HEK293T (cell line): ENCODE measurements at regions not wholly inside any gene's neighbourhood (a gene's known extent, or its start where the extent isn't known, plus 50 kb on each side); places are given as distances from the start of the nearest gene placed in this dataset.

ENCODE experiments used
- BHLHE40 ChIP-seq: fragments of 450-650 bp; IDR thresholded peaks from 2 replicates; pipeline ENCODE4 v1.6.1; 2016; ENCODE audit warnings: mild to moderate bottlenecking, moderate library complexity, borderline replicate concordance
- ELF4 ChIP-seq: fragments of 450-650 bp; IDR thresholded peaks from 2 replicates; pipeline ENCODE4 v1.6.1; 2017; ENCODE audit warnings: antibody characterized with exemption
- FOXK2 ChIP-seq: fragments of 450-650 bp; IDR thresholded peaks from 2 replicates; pipeline ENCODE4 v1.6.1; 2016; ENCODE audit warnings: mild to moderate bottlenecking
- FOXM1 ChIP-seq: fragments of 450-650 bp; IDR thresholded peaks from 2 replicates; pipeline ENCODE4 v1.6.1; 2017; ENCODE audit warnings: mild to moderate bottlenecking, borderline replicate concordance
- LEF1 ChIP-seq: fragments of 450-650 bp; IDR thresholded peaks from 2 replicates; pipeline ENCODE4 v1.6.1; 2017; ENCODE audit warnings: mild to moderate bottlenecking, borderline replicate concordance
- NFRKB ChIP-seq: fragments of 450-650 bp; IDR thresholded peaks from 2 replicates; pipeline ENCODE4 v1.6.1; 2016; ENCODE audit warnings: mild to moderate bottlenecking, moderate library complexity
- PKNOX1 ChIP-seq: fragments of 450-650 bp; IDR thresholded peaks from 2 replicates; pipeline ENCODE4 v1.6.1; 2016
- SP1 ChIP-seq: fragments of 450-650 bp; IDR thresholded peaks from 2 replicates; pipeline ENCODE4 v1.6.1; 2017
- SUZ12 ChIP-seq: fragments of 450-650 bp; IDR thresholded peaks from 2 replicates; pipeline ENCODE4 v1.6.1; 2016; ENCODE audit warnings: mild to moderate bottlenecking
- TARDBP ChIP-seq: fragments of 450-650 bp; IDR thresholded peaks from 2 replicates; pipeline ENCODE4 v1.6.1; 2016
- ZNF384 ChIP-seq: fragments of 450-650 bp; IDR thresholded peaks from 2 replicates; pipeline ENCODE4 v1.6.1; 2016

- TF ChIP-seq NFRKB (no peak), LEF1 (no peak), SP1 (no peak), FOXM1 (no peak), BHLHE40 (no peak), SUZ12 (no peak), ZNF384 (no peak), ELF4 (no peak), FOXK2 (no peak), TARDBP (no peak), PKNOX1 (no peak)
Observed at GRCh38 chr21:24436236-24436635, 1171.0 kb downstream of the MRPL39 start.
